Activated CD4-positive, alpha-beta T cell treated with anti-CD3 and anti-CD28 coated beads, Interleukin-2, amount 50 U/mL, for 48 hours (primary cell): ENCODE measurements at regions not wholly inside any gene's neighbourhood (a gene's known extent, or its start where the extent isn't known, plus 50 kb on each side); places are given as distances from the start of the nearest gene placed in this dataset.
"Not testable (repeated sequence)": the region's sequence is repeated elsewhere in the genome, so short reads cannot be mapped to it uniquely, and the experiment has no call there.

Experiments used
- DNase-seq, 2 experiments: peaks; one replicate each; pipeline ENCODE4 v3.0.0-alpha.2; 2020

DNA sequence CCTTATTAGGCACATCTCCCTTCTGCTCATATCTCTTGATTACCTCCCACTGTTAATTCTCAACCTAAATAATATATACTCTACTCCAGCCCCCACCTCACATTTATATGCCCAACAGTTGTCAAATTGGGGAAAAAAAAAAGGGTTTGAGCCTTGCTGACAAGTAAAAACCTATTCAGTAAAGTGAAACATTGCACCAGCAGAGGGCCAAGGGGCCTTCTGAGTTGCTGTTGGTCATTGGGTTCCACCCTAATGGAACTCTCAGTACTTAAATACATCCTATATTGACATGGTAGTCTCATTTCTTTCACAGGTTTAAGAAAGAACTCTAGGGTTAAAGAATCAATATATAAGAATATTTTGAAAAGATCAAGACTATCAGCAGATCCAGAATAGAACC, 362.2 kb downstream of the SMARCA1 start:
- DNase-seq, result no peak

DNA sequence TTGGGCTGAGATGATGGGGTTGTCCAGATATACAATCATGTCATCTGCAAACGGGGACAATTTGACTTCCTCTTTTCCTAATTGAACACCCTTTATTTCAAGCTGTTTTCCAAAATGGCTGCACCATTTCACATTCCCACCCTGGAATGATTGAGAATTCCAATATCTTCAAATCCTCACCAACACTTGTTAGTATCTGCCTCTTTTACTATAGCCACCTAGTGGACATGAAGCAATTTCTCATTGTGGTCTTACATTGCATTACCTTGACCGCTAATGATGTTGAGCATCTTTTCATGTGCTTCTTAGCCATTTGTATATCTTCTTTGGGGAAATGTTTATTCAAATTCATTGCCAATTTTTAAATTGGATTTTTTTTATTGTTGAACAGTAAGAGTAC, 364.8 kb downstream of the SMARCA1 start:
- DNase-seq, result no peak

DNA sequence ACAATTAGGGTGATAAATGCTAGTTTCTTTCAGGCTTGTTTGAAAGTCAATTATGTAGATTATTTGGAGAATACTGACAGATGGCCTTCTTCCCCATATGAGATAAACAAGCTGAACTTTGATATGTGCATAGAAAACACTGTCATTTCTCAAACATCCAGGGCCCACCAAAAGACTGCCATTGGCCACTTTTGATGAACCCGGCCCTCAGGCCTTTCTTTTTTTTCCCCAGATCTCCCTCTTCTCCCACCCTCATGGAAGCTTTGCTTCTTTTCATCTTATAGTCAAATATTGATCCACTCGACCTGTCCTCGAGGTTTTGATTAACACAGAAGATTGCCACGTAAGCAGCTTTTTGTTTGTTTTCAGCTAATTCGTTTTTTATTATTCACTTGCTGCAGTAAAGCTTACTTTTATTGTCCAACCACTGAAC, 377.4 kb downstream of the SMARCA1 start:
- no peak for DNase-seq

GRCh38 chrX:129145385-129145784, 377.9 kb downstream of the SMARCA1 start:
- DNase-seq, result no peak

- DNase-seq, result no peak
Measured at GRCh38 chrX:129144172-129145038, 378.9 kb downstream of the SMARCA1 start.

GRCh38 chrX:129139837-129140598, 383.3 kb downstream of the SMARCA1 start:
- DNase-seq, result no peak

GRCh38 chrX:129125122-129125914, 398.0 kb downstream of the SMARCA1 start:
- no peak for DNase-seq

DNA sequence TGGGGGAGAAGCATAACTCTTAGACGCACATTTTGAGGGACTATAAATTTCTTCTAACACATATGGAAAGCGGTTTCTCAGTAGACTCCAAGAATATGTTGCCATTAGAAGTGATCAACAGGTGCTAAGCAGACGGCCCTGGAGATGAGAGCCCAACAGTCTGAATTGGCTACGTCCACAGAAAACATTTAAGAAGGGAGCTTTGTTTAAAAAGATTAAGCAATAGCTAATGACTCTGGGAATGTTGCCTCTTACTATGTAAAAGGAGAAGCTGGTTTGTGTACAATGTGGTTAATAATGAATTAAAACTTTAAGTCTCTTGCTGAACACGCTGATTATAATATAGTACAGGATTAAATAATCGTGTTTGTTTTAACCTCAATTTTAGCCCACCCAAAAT, 399.5 kb downstream of the SMARCA1 start:
- no peak for DNase-seq

- no peak for DNase-seq
Measured at GRCh38 chrX:129116676-129117470, 406.4 kb downstream of the SMARCA1 start.

DNA sequence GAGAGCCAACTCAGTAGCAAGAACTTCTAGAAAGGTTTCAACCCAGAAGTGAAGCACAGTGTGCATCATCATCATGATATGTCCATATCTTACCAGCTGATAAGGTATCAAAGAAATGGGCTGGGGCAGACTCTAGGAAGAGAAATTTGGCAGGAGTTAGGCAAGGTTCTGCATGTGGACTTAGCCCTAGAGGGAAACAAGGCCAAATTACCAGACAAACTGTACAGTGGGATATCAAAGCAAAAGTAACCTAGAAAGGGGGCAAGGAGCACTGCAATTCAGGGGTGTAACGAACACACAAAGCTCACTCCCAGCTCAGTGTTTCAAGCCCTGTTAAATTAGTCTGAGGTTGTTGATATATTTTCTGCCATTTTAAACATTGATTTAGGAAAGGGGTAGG, 407.4 kb downstream of the SMARCA1 start:
- no peak for DNase-seq

DNA sequence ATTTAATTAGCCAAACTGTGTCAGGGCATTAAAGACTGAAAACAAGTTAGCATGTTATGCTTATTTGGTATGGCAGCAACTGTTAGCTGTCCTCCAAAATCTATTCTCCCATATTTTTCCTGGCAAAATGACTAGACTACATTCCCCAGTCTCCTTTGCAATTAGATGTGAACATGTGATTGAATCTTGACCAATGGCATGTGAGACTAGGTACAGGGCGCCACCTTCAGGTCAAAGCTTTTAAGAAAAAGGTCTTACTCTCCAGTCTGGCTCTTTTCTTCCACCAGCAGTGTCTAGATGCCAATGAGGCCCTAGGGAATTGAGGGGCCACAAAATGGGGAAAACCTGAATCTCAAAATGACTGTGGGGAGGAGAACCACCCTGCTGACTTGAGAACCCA, 408.2 kb downstream of the SMARCA1 start:
- peak; percentile 9 to 18 for DNase-seq

GRCh38 chrX:129111081-129111798, 412.1 kb downstream of the SMARCA1 start:
- no peak for DNase-seq

DNA sequence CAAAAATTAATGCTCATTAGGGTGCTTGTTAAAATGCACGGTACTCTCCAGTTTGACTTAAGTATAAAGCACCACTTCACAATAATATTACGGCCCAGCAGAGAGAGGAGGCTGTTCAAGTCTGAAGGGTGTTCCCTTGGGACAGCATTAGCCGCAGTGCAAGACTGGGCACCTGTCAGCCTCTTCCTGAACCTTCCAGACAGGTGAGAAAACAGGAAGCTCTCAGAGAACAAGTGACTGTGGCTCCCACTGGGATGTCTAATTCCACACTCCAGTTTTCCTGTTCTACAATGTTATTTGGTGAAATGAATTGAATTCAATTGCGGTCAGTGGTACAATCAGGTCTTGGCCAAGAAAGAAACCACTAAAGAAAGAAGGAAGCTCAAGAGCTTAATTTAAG, 414.4 kb downstream of the SMARCA1 start:
- DNase-seq, result no peak

GRCh38 chrX:129099207-129099606, 424.1 kb downstream of the SMARCA1 start:
- no peak for DNase-seq

- DNase-seq, result no peak
Measured at GRCh38 chrX:129097668-129098067, 425.6 kb downstream of the SMARCA1 start.

- no peak for DNase-seq
Measured at GRCh38 chrX:129093706-129094105, 429.6 kb downstream of the SMARCA1 start.

DNA sequence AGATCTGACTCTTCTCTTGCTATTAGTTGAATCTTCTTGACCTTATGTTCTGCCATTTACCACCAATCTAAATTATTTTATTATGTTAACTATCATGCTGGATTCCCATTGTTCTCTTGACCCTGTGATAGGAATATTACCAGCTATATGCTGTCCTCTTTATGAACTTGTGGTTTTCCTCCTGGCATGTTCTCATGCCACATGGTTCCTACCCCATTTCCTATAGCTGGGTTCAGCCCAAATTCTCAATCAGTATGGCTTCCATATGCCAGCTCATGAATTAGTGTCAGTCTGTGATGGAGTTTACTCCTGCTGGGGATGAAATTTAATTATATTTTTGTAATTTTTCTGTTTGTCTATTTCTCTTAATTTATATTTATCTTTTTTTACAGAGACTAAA, 430.5 kb downstream of the SMARCA1 start:
- no peak for DNase-seq

GRCh38 chrX:129092242-129092641, 431.0 kb downstream of the SMARCA1 start:
- no peak for DNase-seq

- DNase-seq, result no peak
Measured at GRCh38 chrX:129091097-129091496, 432.2 kb downstream of the SMARCA1 start.

GRCh38 chrX:129086802-129087201, 436.5 kb downstream of the SMARCA1 start:
- DNase-seq, result no peak

DNA sequence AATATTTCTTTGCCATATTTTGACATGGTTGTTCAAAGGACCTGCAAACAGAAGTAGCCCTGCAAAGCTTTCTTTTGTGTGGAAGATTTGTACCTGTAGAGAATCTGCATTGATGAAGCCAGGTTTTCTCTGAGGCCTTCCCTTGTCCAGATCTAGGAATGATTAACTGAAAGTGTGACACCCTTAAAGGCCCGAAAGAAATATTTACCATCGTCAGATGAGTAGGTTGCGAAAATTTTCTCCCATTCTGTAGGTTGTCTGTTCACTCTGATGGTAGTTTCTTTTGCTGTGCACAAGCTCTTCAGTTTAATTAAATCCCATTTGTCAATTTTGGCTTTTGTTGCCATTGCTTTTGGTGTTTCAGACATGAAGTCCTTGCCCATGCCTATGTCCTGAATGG, 439.0 kb downstream of the SMARCA1 start:
- DNase-seq, result not testable (repeated sequence)
